OCI-LY1 (cell line): ENCODE measurements at regions not wholly inside any gene's neighbourhood (a gene's known extent, or its start where the extent isn't known, plus 50 kb on each side); places are given as distances from the start of the nearest gene placed in this dataset.
A peak's percentile ranks its signal among the peaks of the same experiment; 100 is the strongest.

Source experiments
- H2AFZ ChIP-seq: fragments of 200-600 bp; sonication (generic), shearing (Covaris generic); 2 replicates; pipeline ENCODE4 v1.6.0; 2014; ENCODE audit warnings: antibody characterized with exemption, mild to moderate bottlenecking, low read length
- H3F3A ChIP-seq: fragments of 200-600 bp; sonication (generic), shearing (Covaris generic); 2 replicates; pipeline ENCODE4 v1.6.0; 2014; ENCODE audit warnings: mild to moderate bottlenecking, antibody characterized with exemption, low read length, moderate library complexity; ENCODE audit not compliant: insufficient read depth
- H3K27ac ChIP-seq: fragments of 200-600 bp; sonication (generic); 2 replicates; pipeline ENCODE4 v1.5.1; 2014; ENCODE audit warnings: low read length, mixed run types, mild to moderate bottlenecking, low read depth; ENCODE audit not compliant: poor library complexity, severe bottlenecking
- H3K27me3 ChIP-seq: fragments of 200-600 bp; sonication (generic); 2 replicates; pipeline ENCODE4 v1.6.0; 2014; ENCODE audit warnings: antibody characterized with exemption, mild to moderate bottlenecking, low read length, moderate library complexity; ENCODE audit not compliant: insufficient read depth
- H3K36me3 ChIP-seq: fragments of 200-600 bp; sonication (generic); 2 replicates; pipeline ENCODE4 v1.6.1; 2014; ENCODE audit warnings: mild to moderate bottlenecking, antibody characterized with exemption, low read length, moderate library complexity, mixed read lengths; ENCODE audit not compliant: insufficient read depth
- H3K4me1 ChIP-seq: fragments of 200-600 bp; sonication (generic); 2 replicates; pipeline ENCODE4 v1.5.1; 2014; ENCODE audit warnings: mild to moderate bottlenecking, low read length, moderate library complexity; ENCODE audit not compliant: insufficient read depth, severe bottlenecking
- H3K4me2 ChIP-seq: fragments of 200-600 bp; sonication (generic), shearing (Covaris generic); 2 replicates; pipeline ENCODE4 v1.6.1; 2014; ENCODE audit warnings: low read length
- H3K4me3 ChIP-seq: fragments of 200-600 bp; sonication (generic); 2 replicates; pipeline ENCODE4 v1.5.1; 2014; ENCODE audit warnings: low read length, low read depth, mild to moderate bottlenecking, mixed read lengths; ENCODE audit not compliant: poor library complexity, severe bottlenecking
- H3K79me2 ChIP-seq: fragments of 200-600 bp; shearing (Covaris generic); 2 replicates; pipeline ENCODE4 v1.6.1; 2016; ENCODE audit warnings: mixed run types, low read length, mixed read lengths; ENCODE audit not compliant: insufficient read depth
- H3K9ac ChIP-seq: fragments of 200-600 bp; sonication (generic), shearing (Covaris generic); 2 replicates; pipeline ENCODE4 v1.6.1; 2014; ENCODE audit warnings: mild to moderate bottlenecking, low read length, mixed read lengths
- H3K9me2 ChIP-seq: fragments of 200-600 bp; sonication (generic), shearing (Covaris generic); 2 replicates; pipeline ENCODE4 v1.6.1; 2014; ENCODE audit warnings: low read depth, mild to moderate bottlenecking, low read length, mixed read lengths
- H3K9me3 ChIP-seq: fragments of 200-600 bp; shearing (Covaris generic); 2 replicates; pipeline ENCODE4 v1.6.1; 2014; ENCODE audit warnings: low read length, mixed read lengths
- H4K20me1 ChIP-seq: fragments of 200-600 bp; sonication (generic), shearing (Covaris generic); 2 replicates; pipeline ENCODE4 v1.6.0; 2016; ENCODE audit warnings: mild to moderate bottlenecking, low read length; ENCODE audit not compliant: insufficient read depth
- CTCF ChIP-seq: fragments of 200-600 bp; sonication (generic), shearing (Covaris generic); IDR thresholded peaks from 2 replicates; pipeline ENCODE4 v1.5.1; 2017; ENCODE audit warnings: mild to moderate bottlenecking, antibody characterized with exemption, low read length, moderate library complexity, mixed read lengths
- EZH2 ChIP-seq: fragments of 200-600 bp; sonication (generic), shearing (Covaris generic); IDR thresholded peaks from 2 replicates; pipeline ENCODE4 v1.8.0; 2017; ENCODE audit warnings: borderline replicate concordance, mixed run types, mild to moderate bottlenecking, antibody characterized with exemption, low read length, moderate library complexity, mixed read lengths

GRCh38 chr4:114401483-114401882, 197.1 kb upstream of the UGT8 start:
- no peaks in the 10 kb centered on the region for H3K79me2 ChIP-seq
- H2AFZ ChIP-seq: no peak overlapping the region
- no peaks in the 10 kb centered on the region for H4K20me1 ChIP-seq
- H3K4me2 ChIP-seq: no peak overlapping the region
- no peak overlapping the region for H3K4me3 ChIP-seq
- TF ChIP-seq CTCF: no peak
- TF ChIP-seq EZH2: no peak
- H3K27ac ChIP-seq: no peak overlapping the region
- no peaks in the 10 kb centered on the region for H3F3A ChIP-seq
- no peaks in the 10 kb centered on the region for H3K27me3 ChIP-seq
- H3K9me3 ChIP-seq: no peaks in the 10 kb centered on the region
- H3K9me2 ChIP-seq: no peaks in the 10 kb centered on the region
- no peaks in the 10 kb centered on the region for H3K36me3 ChIP-seq
- H3K4me1 ChIP-seq: no peaks in the 10 kb centered on the region
- H3K9ac ChIP-seq: no peak overlapping the region

- no peaks in the 10 kb centered on the region for H3F3A ChIP-seq
- no peak overlapping the region for H3K4me2 ChIP-seq
- no peaks in the 10 kb centered on the region for H3K27me3 ChIP-seq
- no peaks in the 10 kb centered on the region for H3K36me3 ChIP-seq
- H3K27ac ChIP-seq: no peak overlapping the region
- H3K9ac ChIP-seq: no peak overlapping the region
- no peak overlapping the region for H2AFZ ChIP-seq
- H3K9me3 ChIP-seq: no peaks in the 10 kb centered on the region
- no peak overlapping the region for H3K4me3 ChIP-seq
- TF ChIP-seq EZH2: no peak
- TF ChIP-seq CTCF: peak; percentile 25; the same call in 1 of the 2 replicates
- no peaks in the 10 kb centered on the region for H3K79me2 ChIP-seq
- H3K9me2 ChIP-seq: no peaks in the 10 kb centered on the region
- H3K4me1 ChIP-seq: no peaks in the 10 kb centered on the region
- no peaks in the 10 kb centered on the region for H4K20me1 ChIP-seq
Observed at GRCh38 chr4:114417214-114417613, 181.4 kb upstream of the UGT8 start.

GRCh38 chr4:114420069-114420468, 178.5 kb upstream of the UGT8 start:
- Histone ChIP-seq H3K36me3 (no peaks in the 10 kb centered on the region), H3K9me2 (no peaks in the 10 kb centered on the region), H3K9me3 (no peaks in the 10 kb centered on the region), H3K9ac (no peak overlapping the region), H3K4me2 (no peak overlapping the region), H2AFZ (no peak overlapping the region), H3K4me3 (no peak overlapping the region), H3K27me3 (no peaks in the 10 kb centered on the region), H3K79me2 (no peaks in the 10 kb centered on the region), H3K4me1 (no peaks in the 10 kb centered on the region), H3F3A (no peaks in the 10 kb centered on the region), H4K20me1 (no peaks in the 10 kb centered on the region), H3K27ac (no peak overlapping the region)
- TF ChIP-seq CTCF: no peak
- TF ChIP-seq EZH2: no peak
